ENCODE measurements at regions not wholly inside any gene's neighbourhood (a gene's known extent, or its start where the extent isn't known, plus 50 kb on each side); places are given as distances from the start of the nearest gene placed in this dataset.
"Not testable (repeated sequence)": the region's sequence is repeated elsewhere in the genome, so short reads cannot be mapped to it uniquely, and the experiment has no call there.

GRCh38 chr14:43492359-43492758 is 1014.7 kb downstream of the FSCB start:
- H3K27ac ChIP-seq (ENCODE audit: low read depth in 2 of 2, low read length in 1 of 2); H3K9me3 ChIP-seq (ENCODE audit: control insufficient read depth in 2 of 2, insufficient read depth in 1 of 2, low read depth in 1 of 2, low read length in 1 of 2); H3K27me3 ChIP-seq (ENCODE audit: control insufficient read depth in 1 of 2, insufficient read depth in 2 of 2, low read length in 2 of 2); H3K4me1 ChIP-seq (ENCODE audit: control insufficient read depth in 2 of 2, insufficient read depth in 2 of 2, low read length in 1 of 2); H3K4me3 ChIP-seq (ENCODE audit: low read depth in 1 of 2, low read length in 2 of 2); H3K36me3 ChIP-seq (ENCODE audit: control insufficient read depth in 2 of 2, insufficient read depth in 2 of 2, low read length in 1 of 2): not testable (repeated sequence)
- 85 to 96% methylated on average over 11 to 12 of the region's 13 CpGs for WGBS, 2 donors

- no peaks in the 10 kb centered on the region for H3K27me3 ChIP-seq (ENCODE audit: control insufficient read depth in 1 of 2, insufficient read depth in 2 of 2, low read length in 2 of 2)
- 25 to 28% methylated on average over 3 of the region's 3 CpGs for WGBS, 2 donors
- no peaks in the 10 kb centered on the region for H3K36me3 ChIP-seq (ENCODE audit: control insufficient read depth in 2 of 2, insufficient read depth in 2 of 2, low read length in 1 of 2)
- H3K9me3 ChIP-seq (ENCODE audit: control insufficient read depth in 2 of 2, insufficient read depth in 1 of 2, low read depth in 1 of 2, low read length in 1 of 2) = no peaks in the 10 kb centered on the region
- H3K4me1 ChIP-seq (ENCODE audit: control insufficient read depth in 2 of 2, insufficient read depth in 2 of 2, low read length in 1 of 2) = no peaks in the 10 kb centered on the region
- H3K4me3 ChIP-seq (ENCODE audit: low read depth in 1 of 2, low read length in 2 of 2) = no peak overlapping the region
- H3K27ac ChIP-seq (ENCODE audit: low read depth in 2 of 2, low read length in 1 of 2) = no peak overlapping the region
These were observed 1023.7 kb downstream of the FSCB start for GRCh38 chr14:43483415-43483814.

- Histone ChIP-seq H3K9me3 (ENCODE audit: control insufficient read depth in 2 of 2, insufficient read depth in 1 of 2, low read depth in 1 of 2, low read length in 1 of 2) (no peaks in the 10 kb centered on the region), H3K4me1 (ENCODE audit: control insufficient read depth in 2 of 2, insufficient read depth in 2 of 2, low read length in 1 of 2) (no peaks in the 10 kb centered on the region), H3K4me3 (ENCODE audit: low read depth in 1 of 2, low read length in 2 of 2) (no peak overlapping the region), H3K27ac (ENCODE audit: low read depth in 2 of 2, low read length in 1 of 2) (no peak overlapping the region), H3K27me3 (ENCODE audit: control insufficient read depth in 1 of 2, insufficient read depth in 2 of 2, low read length in 2 of 2) (no peaks in the 10 kb centered on the region), H3K36me3 (ENCODE audit: control insufficient read depth in 2 of 2, insufficient read depth in 2 of 2, low read length in 1 of 2) (no peaks in the 10 kb centered on the region)
- 90 to 98% methylated on average over 2 of the region's 2 CpGs for WGBS, 2 donors
These were observed 1025.2 kb downstream of the FSCB start for GRCh38 chr14:43481864-43482263.

GRCh38 chr14:43480976-43481375 is 1026.1 kb downstream of the FSCB start:
- no peaks in the 10 kb centered on the region for H3K36me3 ChIP-seq (ENCODE audit: control insufficient read depth in 2 of 2, insufficient read depth in 2 of 2, low read length in 1 of 2)
- H3K27ac ChIP-seq (ENCODE audit: low read depth in 2 of 2, low read length in 1 of 2) = no peak overlapping the region
- no peaks in the 10 kb centered on the region for H3K4me1 ChIP-seq (ENCODE audit: control insufficient read depth in 2 of 2, insufficient read depth in 2 of 2, low read length in 1 of 2)
- no peak overlapping the region for H3K4me3 ChIP-seq (ENCODE audit: low read depth in 1 of 2, low read length in 2 of 2)
- 96 to 98% methylated on average over 1 of the region's 1 CpG for WGBS, 2 donors
- H3K27me3 ChIP-seq (ENCODE audit: control insufficient read depth in 1 of 2, insufficient read depth in 2 of 2, low read length in 2 of 2) = no peaks in the 10 kb centered on the region
- H3K9me3 ChIP-seq (ENCODE audit: control insufficient read depth in 2 of 2, insufficient read depth in 1 of 2, low read depth in 1 of 2, low read length in 1 of 2) = no peaks in the 10 kb centered on the region

GRCh38 chr14:43479596-43480195 is 1027.4 kb downstream of the FSCB start:
- Histone ChIP-seq H3K27ac (ENCODE audit: low read depth in 2 of 2, low read length in 1 of 2) (no peak overlapping the region), H3K4me1 (ENCODE audit: control insufficient read depth in 2 of 2, insufficient read depth in 2 of 2, low read length in 1 of 2) (no peaks in the 10 kb centered on the region), H3K9me3 (ENCODE audit: control insufficient read depth in 2 of 2, insufficient read depth in 1 of 2, low read depth in 1 of 2, low read length in 1 of 2) (no peaks in the 10 kb centered on the region), H3K27me3 (ENCODE audit: control insufficient read depth in 1 of 2, insufficient read depth in 2 of 2, low read length in 2 of 2) (no peaks in the 10 kb centered on the region), H3K4me3 (ENCODE audit: low read depth in 1 of 2, low read length in 2 of 2) (no peak overlapping the region), H3K36me3 (ENCODE audit: control insufficient read depth in 2 of 2, insufficient read depth in 2 of 2, low read length in 1 of 2) (no peaks in the 10 kb centered on the region)
- 53 to 54% methylated on average over 2 of the region's 2 CpGs for WGBS, 2 donors

- H3K27ac ChIP-seq (ENCODE audit: low read depth in 2 of 2, low read length in 1 of 2) = no peak overlapping the region
These were observed 1030.3 kb downstream of the FSCB start for GRCh38 chr14:43476822-43477221.

GRCh38 chr14:43475757-43476156 is 1031.3 kb downstream of the FSCB start:
- H3K27me3 ChIP-seq (ENCODE audit: control insufficient read depth in 1 of 2, insufficient read depth in 2 of 2, low read length in 2 of 2) = no peaks in the 10 kb centered on the region
- no peaks in the 10 kb centered on the region for H3K4me1 ChIP-seq (ENCODE audit: control insufficient read depth in 2 of 2, insufficient read depth in 2 of 2, low read length in 1 of 2)
- no peaks in the 10 kb centered on the region for H3K9me3 ChIP-seq (ENCODE audit: control insufficient read depth in 2 of 2, insufficient read depth in 1 of 2, low read depth in 1 of 2, low read length in 1 of 2)
- no peaks in the 10 kb centered on the region for H3K36me3 ChIP-seq (ENCODE audit: control insufficient read depth in 2 of 2, insufficient read depth in 2 of 2, low read length in 1 of 2)
- no peak overlapping the region for H3K27ac ChIP-seq (ENCODE audit: low read depth in 2 of 2, low read length in 1 of 2)
- no peak overlapping the region for H3K4me3 ChIP-seq (ENCODE audit: low read depth in 1 of 2, low read length in 2 of 2)

More at GRCh38 chr14:43476822-43477221, 1030.3 kb downstream of the FSCB start:
- H3K4me3 ChIP-seq (ENCODE audit: low read depth in 1 of 2, low read length in 2 of 2) = no peak overlapping the region
- H3K36me3 ChIP-seq (ENCODE audit: control insufficient read depth in 2 of 2, insufficient read depth in 2 of 2, low read length in 1 of 2) = no peaks in the 10 kb centered on the region
- H3K4me1 ChIP-seq (ENCODE audit: control insufficient read depth in 2 of 2, insufficient read depth in 2 of 2, low read length in 1 of 2) = no peaks in the 10 kb centered on the region
- WGBS, 2 donors = 79 to 90% methylated on average over 2 of the region's 2 CpGs
- no peaks in the 10 kb centered on the region for H3K27me3 ChIP-seq (ENCODE audit: control insufficient read depth in 1 of 2, insufficient read depth in 2 of 2, low read length in 2 of 2)
- H3K9me3 ChIP-seq (ENCODE audit: control insufficient read depth in 2 of 2, insufficient read depth in 1 of 2, low read depth in 1 of 2, low read length in 1 of 2) = no peaks in the 10 kb centered on the region

GRCh38 chr14:43471595-43471994 is 1035.5 kb downstream of the FSCB start:
- no peaks in the 10 kb centered on the region for H3K27me3 ChIP-seq (ENCODE audit: control insufficient read depth in 1 of 2, insufficient read depth in 2 of 2, low read length in 2 of 2)
- no peak overlapping the region for H3K4me3 ChIP-seq (ENCODE audit: low read depth in 1 of 2, low read length in 2 of 2)
- H3K4me1 ChIP-seq (ENCODE audit: control insufficient read depth in 2 of 2, insufficient read depth in 2 of 2, low read length in 1 of 2) = no peaks in the 10 kb centered on the region
- no peak overlapping the region for H3K27ac ChIP-seq (ENCODE audit: low read depth in 2 of 2, low read length in 1 of 2)
- no peaks in the 10 kb centered on the region for H3K9me3 ChIP-seq (ENCODE audit: control insufficient read depth in 2 of 2, insufficient read depth in 1 of 2, low read depth in 1 of 2, low read length in 1 of 2)
- no peaks in the 10 kb centered on the region for H3K36me3 ChIP-seq (ENCODE audit: control insufficient read depth in 2 of 2, insufficient read depth in 2 of 2, low read length in 1 of 2)
- 78 to 88% methylated on average over 1 of the region's 1 CpG for whole genome bisulfite sequencing, 2 donors

- Histone ChIP-seq H3K4me3 (ENCODE audit: low read depth in 1 of 2, low read length in 2 of 2) (no peak overlapping the region), H3K27ac (ENCODE audit: low read depth in 2 of 2, low read length in 1 of 2) (no peak overlapping the region), H3K4me1 (ENCODE audit: control insufficient read depth in 2 of 2, insufficient read depth in 2 of 2, low read length in 1 of 2) (no peaks in the 10 kb centered on the region), H3K9me3 (ENCODE audit: control insufficient read depth in 2 of 2, insufficient read depth in 1 of 2, low read depth in 1 of 2, low read length in 1 of 2) (no peaks in the 10 kb centered on the region), H3K27me3 (ENCODE audit: control insufficient read depth in 1 of 2, insufficient read depth in 2 of 2, low read length in 2 of 2) (no peaks in the 10 kb centered on the region), H3K36me3 (ENCODE audit: control insufficient read depth in 2 of 2, insufficient read depth in 2 of 2, low read length in 1 of 2) (no peaks in the 10 kb centered on the region)
- 76 to 79% methylated on average over 1 of the region's 1 CpG for WGBS, 2 donors
These were observed 1042.1 kb downstream of the FSCB start for GRCh38 chr14:43464968-43465367.

GRCh38 chr14:43449291-43449690 is 1057.8 kb downstream of the FSCB start:
- Histone ChIP-seq H3K9me3 (ENCODE audit: control insufficient read depth in 2 of 2, insufficient read depth in 1 of 2, low read depth in 1 of 2, low read length in 1 of 2) (peaks cover 0 to 4% of the 10 kb centered on the region in 2 donors), H3K27ac (ENCODE audit: low read depth in 2 of 2, low read length in 1 of 2) (no peak overlapping the region), H3K4me1 (ENCODE audit: control insufficient read depth in 2 of 2, insufficient read depth in 2 of 2, low read length in 1 of 2) (no peaks in the 10 kb centered on the region), H3K36me3 (ENCODE audit: control insufficient read depth in 2 of 2, insufficient read depth in 2 of 2, low read length in 1 of 2) (no peaks in the 10 kb centered on the region), H3K4me3 (ENCODE audit: low read depth in 1 of 2, low read length in 2 of 2) (no peak overlapping the region), H3K27me3 (ENCODE audit: control insufficient read depth in 1 of 2, insufficient read depth in 2 of 2, low read length in 2 of 2) (no peaks in the 10 kb centered on the region)
- WGBS, 2 donors = 41 to 53% methylated on average over 5 of the region's 5 CpGs

Measured in esophagus (tissue), 2 donors.